NCI-H2196 treated with DMSO at 0.1 percent for 48 hours (cell line): ENCODE measurements at regions not wholly inside any gene's neighbourhood (a gene's known extent, or its start where the extent isn't known, plus 50 kb on each side); places are given as distances from the start of the nearest gene placed in this dataset.

Experiments
- DNase-seq: peaks from one replicate; lab custom pipeline; 2025; ENCODE audit not compliant: unreplicated experiment; lab: John Stamatoyannopoulos, UW

DNA sequence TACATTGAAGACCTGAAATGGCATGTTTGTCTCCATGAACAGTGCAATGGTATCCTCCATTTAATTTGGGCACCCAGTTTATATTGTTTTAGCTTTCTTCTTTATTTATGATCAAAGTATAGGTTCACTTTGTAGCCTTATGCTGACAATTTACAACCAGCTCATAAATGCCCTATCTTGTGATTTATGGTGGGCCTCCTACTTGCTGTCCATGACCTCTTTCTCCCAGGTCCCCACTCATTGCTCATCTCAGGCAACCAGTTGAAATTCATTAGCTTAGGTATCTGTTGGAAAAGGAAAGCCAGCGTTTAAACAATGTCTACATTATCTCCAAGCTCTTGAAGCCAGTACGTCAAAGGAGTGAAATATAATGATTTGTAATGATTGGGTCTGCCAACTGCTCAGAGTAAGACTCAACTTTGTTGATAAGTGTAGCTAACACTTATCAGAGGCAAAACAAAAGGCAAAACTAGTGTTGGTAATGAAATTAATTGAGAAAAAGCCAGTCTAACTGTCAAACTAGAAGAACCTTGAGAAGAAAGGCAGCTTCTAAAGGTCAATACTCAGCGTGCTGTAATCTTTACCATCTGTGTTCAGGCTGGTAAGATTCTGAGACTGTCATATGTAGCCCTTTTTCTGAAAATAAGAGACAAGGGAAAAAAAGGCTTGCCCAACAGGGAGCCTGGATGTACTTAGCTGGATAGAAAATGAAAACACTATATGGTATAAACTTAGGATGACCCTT is 695.9 kb downstream of the EPHA4 start:
- no peak for DNase-seq

DNA sequence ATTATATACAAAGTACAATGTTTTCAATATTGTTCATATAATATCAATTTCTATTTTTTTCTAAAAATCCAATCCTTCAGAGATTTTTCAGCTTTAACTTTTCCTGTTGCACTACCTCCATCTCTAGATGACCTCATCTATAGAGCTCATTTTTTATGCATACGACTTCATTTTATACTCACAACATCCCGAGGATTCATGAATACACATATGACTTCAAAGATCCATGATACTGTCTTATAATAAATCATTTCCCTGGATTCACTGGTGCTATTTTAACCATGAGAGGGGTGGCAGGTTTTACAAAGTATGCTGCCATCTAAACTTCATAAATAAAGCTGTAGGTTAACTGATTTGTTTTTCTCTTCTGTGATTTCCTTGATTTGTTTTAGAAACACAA is 694.6 kb downstream of the EPHA4 start:
- DNase-seq = no peak

DNA sequence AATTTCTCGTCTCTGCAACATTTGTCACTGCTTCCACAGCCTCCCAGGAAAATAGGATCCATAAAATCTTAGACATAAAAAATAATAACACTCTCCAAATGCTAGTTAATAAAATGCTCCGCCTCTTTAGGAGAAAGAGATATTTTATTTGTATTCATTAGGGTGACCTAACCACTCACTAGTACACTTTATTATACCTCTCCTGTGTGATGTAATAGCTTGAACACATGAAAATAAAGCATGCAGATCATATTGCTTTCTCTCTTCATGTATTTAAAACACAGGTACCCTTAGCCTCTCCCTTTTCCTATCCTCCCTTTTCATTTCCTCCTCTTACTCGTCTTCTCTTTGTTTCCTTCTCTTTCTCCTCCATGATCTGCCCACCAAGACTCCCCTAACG is 694.2 kb downstream of the EPHA4 start:
- DNase-seq = no peak

DNA sequence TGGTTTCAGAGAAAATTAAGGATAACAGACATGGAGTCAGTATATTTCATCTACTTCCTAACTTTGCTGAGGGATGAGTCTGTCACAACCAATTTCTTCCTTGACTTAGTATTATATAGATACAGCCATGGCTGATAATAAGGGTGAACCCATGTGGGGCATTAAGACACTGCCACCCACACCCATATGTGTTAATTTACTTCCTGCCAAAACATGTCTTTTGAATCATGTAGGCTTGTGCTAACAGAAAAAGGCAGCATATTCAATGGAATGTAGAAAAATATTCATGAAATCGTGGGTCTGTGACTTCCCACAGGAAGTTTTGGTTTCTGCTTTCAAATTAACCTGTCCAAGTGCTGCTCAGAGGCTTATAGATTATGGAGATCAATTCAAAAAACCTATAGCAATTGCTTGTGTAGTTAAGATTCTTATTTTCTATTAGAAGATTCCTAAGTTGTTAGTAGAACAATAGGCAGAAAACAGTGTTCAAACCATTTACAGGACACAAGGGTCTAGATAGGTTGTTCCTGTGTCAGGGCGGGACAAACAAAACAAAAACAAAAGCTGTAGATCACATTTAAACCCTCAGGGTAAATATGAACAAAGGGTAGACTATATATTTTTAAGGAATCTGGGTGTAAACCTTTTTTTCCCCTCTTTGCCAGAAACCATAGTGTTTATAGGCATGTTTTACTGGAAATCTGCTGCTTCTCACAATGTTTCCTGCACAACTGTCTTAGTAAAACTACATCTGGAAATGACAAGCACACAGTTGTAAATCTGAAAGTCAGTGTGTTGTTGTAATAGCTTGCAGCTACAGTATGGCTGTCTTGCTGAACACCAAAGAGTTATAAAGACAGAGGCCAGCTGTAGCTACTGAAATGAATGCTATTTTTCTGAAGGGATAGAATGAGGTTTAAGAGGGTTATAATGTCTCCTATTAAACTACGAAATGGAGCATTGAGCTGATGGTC is 691.2 kb downstream of the EPHA4 start:
- DNase-seq = no peak

DNA sequence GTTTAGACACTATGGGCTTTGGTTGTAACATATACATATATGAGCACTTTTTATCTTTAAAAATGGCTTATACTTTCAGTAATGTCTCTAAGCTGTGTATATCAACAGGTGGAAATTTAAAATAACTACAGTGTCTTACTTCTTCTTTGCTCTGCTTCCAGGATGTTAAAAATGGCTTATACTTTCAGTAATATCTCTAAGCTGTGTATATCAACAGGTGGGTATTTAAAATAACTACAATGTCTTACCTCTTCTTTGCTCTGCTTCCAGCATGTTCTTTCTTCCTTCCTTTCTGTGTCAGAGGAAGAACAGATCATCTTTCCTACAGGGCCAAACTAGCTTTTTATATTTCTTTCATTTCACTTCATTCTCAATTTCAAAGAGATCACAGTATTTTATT is 689.6 kb downstream of the EPHA4 start:
- DNase-seq = no peak

DNA sequence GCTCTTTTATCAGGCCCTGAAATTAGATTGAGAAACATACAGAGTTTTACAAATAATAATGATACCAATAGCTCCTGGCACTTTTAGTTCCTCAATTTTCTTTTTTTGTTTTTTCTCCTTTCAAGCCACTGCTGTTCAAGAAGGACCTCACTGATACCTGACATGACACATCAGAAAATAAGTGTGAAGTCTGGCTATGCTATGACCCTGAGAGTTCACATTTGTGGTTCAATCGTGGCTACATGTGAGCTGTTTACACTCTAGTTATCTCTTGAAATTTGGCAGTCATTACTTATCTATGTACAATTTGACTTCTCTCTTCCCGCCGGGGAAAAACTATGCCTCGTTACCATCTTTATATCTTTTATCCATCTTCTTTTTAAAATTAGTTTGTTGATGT is 686.5 kb downstream of the EPHA4 start:
- no peak for DNase-seq

DNA sequence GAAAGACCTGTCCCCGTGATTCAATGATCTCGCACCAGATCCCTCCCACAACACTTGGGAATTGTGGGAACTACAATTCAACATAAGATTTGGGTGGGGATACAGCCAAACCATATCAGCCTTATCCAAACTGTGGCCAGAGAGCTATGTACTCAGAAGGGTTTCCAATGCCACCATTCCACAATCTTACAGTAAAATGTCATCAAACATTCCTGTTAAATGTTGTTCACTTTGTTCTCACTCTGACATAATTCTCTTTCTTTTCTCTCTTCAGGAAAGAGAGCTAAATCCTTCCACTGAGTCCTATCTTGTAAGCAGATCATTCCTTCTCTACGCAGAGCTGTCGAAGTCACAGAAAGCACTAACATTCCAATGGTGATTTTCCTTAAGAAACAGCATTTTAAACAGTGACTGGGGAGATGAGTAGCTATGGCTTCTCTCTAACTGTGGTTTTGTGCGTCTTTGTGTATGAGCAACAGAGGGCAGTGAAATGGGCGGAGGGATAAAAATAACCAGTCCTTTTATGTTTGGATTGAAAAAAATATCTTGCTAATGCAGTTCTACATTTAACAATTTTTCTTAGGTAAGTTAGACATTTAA is 684.7 kb downstream of the EPHA4 start:
- no peak for DNase-seq

DNA sequence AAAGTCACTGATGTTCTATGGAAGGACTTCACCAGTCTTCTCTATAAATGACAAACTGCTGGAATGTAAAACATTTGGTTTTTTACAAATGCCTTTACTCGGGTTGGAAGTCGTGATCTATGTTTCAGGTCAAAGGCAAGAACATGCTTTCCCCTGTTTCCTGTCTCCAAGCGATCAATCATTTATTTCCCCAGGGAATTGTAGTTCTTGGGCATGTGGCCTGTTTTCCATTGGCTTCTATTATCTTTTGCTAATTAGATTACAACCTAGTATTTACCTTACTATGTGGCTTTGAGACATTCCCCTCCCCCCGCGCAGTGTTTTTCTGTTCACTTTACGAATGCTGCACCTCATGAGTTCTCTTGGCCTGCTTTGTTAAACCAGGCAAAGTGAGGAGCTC is 684.2 kb downstream of the EPHA4 start:
- DNase-seq = no peak

DNA sequence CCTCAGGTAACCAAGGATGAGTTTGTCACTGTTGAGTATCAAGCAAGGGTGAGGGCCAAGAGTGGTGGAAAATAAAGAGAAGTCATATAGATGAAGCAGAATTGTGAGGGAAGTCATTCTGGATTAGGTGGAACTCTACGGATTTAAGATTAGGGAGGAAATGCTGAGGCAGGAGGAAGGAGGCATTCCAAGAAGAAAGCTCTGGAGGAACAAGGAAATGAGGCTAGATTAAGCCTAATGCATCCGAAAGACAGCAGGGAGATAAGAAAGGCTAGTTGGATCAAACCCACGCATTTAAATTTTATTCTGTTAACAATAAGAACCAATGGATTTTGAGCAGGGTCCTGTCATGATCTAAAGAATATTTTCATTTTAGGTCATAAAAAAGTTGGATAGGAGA is 681.2 kb downstream of the EPHA4 start:
- no peak for DNase-seq

DNA sequence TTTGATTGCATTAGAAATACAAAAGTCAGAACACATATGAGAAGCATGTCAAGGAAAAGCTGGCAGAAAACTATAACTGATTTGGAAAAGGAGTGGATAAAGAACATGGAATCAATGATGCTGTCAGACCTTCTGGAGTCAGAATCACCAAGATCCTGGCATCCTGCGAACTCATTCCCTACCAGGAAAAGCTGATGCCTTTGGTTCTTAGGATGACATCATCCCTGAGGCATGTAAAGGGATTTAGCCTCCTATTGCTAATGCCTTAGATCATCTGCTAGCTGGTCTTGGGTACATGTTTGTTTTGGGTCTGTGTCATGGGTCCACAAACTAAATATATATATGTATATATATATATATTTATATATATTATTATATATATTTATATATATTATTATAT is 680.7 kb downstream of the EPHA4 start:
- no peak for DNase-seq

DNA sequence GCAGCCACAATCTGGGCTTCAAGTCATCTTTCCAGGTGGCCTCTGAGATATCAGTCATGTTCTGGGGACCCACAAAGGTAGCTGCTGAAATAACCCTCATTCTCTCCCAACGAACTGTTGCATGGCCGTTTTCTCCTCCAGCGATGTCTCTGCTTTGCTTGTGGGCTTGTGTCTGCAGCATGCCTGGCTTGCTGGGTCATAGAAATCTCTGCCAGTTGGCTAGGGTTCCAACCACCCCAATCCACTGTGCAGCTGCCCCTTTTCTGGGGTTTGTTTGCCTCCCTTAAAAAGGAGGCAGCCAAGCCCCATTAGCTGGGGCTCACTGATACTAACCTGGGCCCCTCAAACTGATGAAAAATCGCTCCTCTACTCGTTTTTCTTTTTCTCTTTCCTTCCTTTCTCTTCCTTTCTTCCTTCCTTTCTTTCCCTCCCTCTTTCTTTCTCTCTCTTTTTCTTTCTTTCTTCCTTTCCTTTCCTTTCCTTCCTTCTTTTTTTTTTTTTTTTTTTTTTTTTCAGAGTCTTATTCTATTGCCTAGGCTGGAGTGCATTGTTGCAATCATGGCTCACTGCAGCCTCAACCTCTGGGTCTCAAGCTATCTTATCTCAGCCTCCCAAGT is 680.0 kb downstream of the EPHA4 start:
- DNase-seq = no peak

DNA sequence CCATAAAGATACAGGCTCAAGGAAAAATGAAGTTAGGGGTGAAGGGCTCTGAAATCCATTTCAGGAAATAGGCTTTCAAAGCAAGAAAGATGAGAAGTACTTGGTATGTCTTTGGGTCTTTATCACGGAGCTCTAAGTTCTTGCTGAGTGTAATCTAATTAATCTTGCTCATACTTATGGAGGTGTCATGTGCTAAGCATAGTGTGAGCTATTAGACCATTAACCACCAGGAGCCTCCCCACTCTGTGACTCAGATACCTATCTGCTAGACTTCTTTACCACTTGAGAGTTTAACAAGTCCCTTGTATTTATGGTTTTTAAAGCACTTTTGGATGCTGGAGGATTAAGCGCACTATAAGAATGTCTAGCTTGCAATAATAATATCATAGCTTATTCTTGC is 678.7 kb downstream of the EPHA4 start:
- no peak for DNase-seq

DNA sequence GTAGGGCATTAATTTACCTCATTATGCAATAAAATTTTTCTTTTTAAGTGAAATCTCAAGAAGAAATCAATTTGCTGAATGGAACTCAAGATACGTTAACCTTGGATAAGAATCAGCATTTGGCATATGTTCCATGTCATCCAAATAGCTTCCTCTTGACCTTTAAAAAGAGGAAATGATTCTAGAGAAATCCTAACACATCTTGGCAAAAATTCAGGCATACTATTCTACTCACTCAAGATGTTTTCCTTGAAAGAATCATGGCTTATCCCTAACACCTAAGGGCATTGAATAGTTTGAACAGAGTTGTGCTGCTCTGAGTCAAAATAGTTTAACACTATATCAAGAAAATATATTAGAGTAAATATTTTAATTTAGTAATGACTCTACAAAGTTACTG is 678.0 kb downstream of the EPHA4 start:
- DNase-seq = no peak

DNA sequence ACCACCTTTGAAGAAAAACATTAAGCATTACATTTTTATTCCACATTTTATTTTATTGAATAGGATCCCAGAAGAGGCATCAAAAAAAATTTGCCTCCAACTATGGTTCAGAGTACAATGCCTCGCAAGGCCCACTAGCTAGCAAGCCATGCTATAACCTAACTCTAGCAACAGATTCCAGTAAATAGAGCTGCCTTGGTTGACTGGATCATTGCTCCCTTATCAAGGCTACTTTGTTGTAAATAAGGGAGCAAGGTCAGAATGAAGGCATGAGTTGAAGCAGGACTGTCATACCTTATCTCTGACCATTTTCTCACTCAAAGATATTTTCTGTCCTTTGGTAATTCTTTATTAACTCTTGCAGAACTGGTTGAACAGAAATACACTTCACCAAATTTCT is 672.6 kb downstream of the EPHA4 start:
- no peak for DNase-seq

DNA sequence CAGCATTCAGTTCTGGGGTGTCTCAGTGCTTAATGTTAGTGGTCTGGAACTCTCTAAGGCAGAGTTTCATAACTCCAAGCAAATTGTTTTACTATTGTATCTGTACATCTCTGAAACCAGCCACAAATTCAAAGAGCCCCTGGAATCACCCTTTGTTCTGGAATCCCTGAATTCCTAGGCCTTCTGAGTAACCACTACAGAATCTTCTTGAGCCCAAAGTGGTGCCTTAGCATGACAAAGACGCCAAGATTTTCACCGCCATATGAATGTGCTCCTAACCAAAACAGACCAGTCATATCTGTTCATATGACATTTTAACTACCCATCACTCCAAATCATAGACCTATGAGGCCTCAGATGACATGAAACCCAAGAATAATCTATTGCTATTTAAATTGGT is 668.1 kb downstream of the EPHA4 start:
- no peak for DNase-seq

DNA sequence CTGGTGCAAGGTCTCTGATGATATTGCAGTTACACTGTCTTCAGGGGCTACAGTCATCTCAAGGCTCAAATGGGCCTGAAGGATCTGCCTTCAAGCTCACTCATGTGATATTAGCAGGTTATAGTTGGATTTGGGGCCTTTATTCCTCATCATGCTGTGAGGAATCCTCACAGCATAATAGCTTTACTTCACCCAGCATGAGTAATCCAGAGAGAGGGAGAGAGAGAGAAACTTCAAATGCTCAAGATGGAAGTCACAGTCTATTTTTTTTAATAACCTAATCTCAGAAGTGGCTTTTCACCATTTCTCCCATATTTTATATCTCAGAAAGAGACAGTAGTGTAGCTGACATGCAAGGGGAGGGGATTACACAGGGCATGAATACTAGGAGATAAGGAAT is 658.7 kb downstream of the EPHA4 start:
- DNase-seq = no peak

DNA sequence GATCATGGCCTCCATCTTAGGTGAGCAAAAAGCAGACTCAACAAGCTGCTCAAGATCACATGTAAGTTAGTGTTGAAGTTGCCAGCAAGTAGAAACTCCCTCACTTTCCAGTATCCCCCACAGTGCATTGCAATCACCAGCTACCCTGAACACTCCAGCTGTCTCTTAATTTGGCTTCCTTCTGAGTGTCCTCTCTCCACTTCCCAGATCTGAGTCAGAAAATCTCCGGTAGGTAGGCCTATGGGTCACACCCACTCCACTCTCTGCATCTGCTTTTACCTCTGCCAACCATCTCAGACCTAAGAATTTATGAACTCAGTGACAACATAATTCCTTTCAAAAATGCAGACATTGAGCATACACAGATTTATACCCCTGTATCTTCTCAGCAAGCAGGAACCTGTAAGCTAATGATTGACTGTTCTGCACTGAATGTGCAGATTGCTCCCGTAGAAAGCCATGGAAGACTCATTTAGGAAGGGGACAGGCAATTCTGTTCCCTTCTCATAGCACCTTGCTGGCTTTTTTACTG is 656.9 kb downstream of the EPHA4 start:
- no peak for DNase-seq

DNA sequence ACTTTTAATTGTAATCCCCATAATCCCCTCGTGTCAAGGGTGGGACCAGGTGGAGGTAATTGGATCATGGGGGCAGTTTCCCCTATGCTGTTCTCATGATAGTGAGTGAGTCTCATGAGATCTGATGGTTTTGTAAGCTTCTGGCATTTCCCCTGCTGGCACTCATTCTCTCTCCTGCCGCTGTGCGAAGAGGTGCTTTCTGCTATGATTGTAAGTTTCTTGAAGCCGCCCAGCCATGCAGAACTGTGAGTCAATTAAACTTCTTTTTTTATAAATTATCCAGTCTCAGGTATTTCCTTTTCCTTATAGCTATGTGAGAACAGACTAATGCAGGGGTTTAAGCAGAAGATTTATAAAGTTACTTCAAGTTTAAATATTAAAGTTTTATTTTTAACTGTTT is 655.2 kb downstream of the EPHA4 start:
- DNase-seq = no peak

DNA sequence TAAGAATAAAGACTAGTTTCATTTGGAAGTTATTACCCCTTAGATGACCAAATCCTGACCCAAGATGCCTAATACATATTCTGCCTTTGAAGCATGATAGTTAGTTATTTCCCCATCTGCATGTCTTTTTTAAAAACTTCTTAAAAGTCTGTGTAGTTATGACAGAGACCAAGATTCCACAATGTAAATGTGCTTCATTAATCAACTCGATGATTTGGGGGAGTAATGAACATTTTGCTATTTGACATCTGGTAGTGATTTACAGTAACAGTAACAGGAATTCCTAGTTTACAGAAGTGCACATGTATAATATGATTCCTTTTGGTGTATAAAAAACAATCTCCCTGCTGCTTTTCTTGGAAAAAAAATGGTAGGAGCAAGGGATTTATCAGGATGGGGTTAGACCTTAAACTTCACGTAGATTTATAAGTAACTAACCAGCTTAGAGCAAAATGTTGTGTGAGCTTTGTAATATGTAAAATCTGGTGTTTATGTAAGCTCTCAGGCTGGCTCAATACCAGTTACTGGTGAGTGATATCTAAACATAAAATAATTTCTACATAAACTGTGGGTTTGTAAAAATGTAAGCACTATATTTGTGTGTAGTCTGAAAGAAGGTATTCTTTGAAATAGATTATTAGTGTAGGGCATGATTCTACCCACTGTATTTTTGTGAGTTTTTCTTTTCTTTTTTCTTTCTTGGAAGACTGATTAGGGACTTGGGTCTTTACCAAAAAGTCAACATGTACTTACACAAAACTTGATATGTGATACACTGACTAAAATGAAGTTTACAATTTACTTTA is 641.6 kb downstream of the EPHA4 start:
- DNase-seq = no peak

DNA sequence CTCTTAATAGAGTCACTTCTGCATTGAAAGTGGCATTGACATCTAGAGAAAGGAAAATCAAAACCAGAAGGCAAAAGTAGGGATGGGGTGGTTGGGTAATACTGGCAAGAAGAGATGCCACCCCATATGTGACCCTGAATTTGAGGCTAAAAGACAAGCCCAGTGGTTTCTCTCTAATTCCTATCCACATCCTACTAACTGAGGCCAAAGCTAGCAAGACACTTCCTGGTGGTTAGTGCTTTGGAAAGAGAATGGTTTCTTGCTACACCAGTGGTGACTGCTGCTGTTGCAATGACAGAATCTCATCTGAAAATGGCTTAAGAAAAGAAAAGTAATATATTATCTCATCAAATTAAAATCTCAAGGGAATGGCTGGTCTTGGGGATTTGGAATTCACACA is 640.6 kb downstream of the EPHA4 start:
- DNase-seq = no peak
